AG04450 (cell line): ENCODE measurements at regions not wholly inside any gene's neighbourhood (a gene's known extent, or its start where the extent isn't known, plus 50 kb on each side); places are given as distances from the start of the nearest gene placed in this dataset.

ENCODE experiments used
- CTCF ChIA-PET: fragments of 300-600, 350-600 bp; formaldehyde crosslinking; extraction: SDS; loops from one replicate; lab custom pipeline; 2022; ENCODE audit warnings: antibody characterized with exemption, inconsistent platforms; lab: Charles Lee
- POLR2A ChIA-PET: fragments of 350-600 bp; formaldehyde crosslinking; extraction: SDS; loops from one replicate; lab custom pipeline; 2021; ENCODE audit warnings: antibody characterized with exemption, inconsistent platforms; lab: Yijun Ruan, JAX
- DNase-seq: peaks from one replicate; pipeline ENCODE4 v3.0.0-alpha.2; 2011; ENCODE audit warnings: low read depth, low spot score
- H3K27ac ChIP-seq: one replicate; pipeline ENCODE4 v1.5.1; 2012; ENCODE audit warnings: low read depth, low read length, control low read depth
- H3K27me3 ChIP-seq: one replicate; pipeline ENCODE4 v1.6.0; 2012; ENCODE audit warnings: low read length; ENCODE audit not compliant: control insufficient read depth, insufficient read depth
- H3K4me3 ChIP-seq: 2 replicates; pipeline ENCODE4 v1.5.1; 2011; ENCODE audit warnings: mild to moderate bottlenecking, low read depth, low read length, control low read depth
- H3K9me3 ChIP-seq: 2 replicates; pipeline ENCODE4 v1.5.1; 2012; ENCODE audit warnings: low read length; ENCODE audit not compliant: control insufficient read depth, insufficient read depth
- TF ChIP-seq, protein P1 (sequence below): IDR thresholded peaks from 2 replicates; pipeline ENCODE4 v1.5.1; 2011; ENCODE audit warnings: low read depth, low read length, control low read depth, inconsistent platforms

DNA sequence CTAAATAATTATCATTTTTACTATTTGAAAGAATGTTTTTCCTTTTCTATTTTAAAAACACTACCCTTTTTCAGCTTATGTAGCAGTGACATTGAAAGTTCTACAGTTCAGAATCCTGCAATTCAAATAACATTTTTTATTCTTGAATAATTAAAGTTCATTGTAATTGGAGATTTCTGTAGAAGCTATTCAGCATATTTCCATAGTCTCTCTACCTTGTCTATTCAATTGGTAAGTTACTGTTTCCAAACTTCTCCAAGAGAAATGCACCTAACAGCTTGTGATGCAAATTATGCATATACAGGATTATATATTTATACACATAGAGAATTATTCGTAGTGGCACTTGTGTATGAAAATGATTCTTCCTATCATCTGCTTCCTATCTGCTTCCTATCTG, 149.7 kb upstream of the ARRDC3 start:
- TF ChIP-seq, protein P1, sequence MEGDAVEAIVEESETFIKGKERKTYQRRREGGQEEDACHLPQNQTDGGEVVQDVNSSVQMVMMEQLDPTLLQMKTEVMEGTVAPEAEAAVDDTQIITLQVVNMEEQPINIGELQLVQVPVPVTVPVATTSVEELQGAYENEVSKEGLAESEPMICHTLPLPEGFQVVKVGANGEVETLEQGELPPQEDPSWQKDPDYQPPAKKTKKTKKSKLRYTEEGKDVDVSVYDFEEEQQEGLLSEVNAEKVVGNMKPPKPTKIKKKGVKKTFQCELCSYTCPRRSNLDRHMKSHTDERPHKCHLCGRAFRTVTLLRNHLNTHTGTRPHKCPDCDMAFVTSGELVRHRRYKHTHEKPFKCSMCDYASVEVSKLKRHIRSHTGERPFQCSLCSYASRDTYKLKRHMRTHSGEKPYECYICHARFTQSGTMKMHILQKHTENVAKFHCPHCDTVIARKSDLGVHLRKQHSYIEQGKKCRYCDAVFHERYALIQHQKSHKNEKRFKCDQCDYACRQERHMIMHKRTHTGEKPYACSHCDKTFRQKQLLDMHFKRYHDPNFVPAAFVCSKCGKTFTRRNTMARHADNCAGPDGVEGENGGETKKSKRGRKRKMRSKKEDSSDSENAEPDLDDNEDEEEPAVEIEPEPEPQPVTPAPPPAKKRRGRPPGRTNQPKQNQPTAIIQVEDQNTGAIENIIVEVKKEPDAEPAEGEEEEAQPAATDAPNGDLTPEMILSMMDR = no peak
- Histone ChIP-seq H3K4me3 (no peak overlapping the region), H3K27me3 (no peaks in the 10 kb centered on the region), H3K9me3 (no peaks in the 10 kb centered on the region), H3K27ac (no peak overlapping the region)
- POLR2A ChIA-PET = no interaction called here
- CTCF ChIA-PET = no interaction called here
- DNase-seq = no peak

DNA sequence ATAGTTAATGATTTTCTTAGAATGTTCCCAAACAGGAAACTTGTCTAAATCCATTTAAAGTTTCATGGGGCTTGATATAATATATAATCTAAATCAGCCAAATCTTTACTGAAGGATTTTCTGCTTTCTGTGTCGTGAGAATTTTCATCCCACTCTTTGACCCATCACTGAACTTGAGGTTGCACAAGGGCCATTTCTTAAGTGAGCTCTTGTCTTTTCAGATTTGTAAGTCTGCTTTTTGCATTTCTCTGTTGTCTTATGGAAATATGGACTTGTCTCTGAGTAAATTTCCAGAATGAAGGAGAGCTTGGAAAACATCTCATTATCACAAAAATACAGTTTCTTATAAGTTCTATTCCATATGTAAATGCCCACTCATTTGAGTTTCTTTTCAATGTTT, 149.2 kb upstream of the ARRDC3 start:
- no peak for DNase-seq
- POLR2A ChIA-PET = no interaction called here
- Histone ChIP-seq H3K27me3 (no peaks in the 10 kb centered on the region), H3K4me3 (no peak overlapping the region), H3K9me3 (no peaks in the 10 kb centered on the region), H3K27ac (no peak overlapping the region)
- TF ChIP-seq, protein P1 = no peak
- CTCF ChIA-PET = no interaction called here

DNA sequence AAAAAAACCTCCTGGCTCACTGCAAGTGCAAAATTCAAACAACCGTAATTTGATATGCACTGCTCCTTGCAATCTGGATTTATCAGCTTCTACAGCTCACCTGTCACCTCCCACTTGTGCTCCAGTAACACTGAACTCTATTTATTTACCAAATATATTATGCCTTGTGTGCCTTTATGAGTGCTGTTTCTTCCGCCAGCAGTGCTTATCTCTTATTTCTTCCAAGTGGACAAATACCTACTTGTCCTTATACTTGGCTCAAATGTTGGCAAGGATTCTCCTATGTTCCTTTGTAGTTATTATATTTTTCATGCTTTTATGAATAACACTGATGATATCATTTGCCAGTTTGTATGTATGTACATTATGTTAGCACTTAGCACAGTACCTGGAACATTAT, 145.7 kb upstream of the ARRDC3 start:
- no peaks in the 10 kb centered on the region for H3K9me3 ChIP-seq
- H3K4me3 ChIP-seq = no peak overlapping the region
- POLR2A ChIA-PET = no interaction called here
- no peak for DNase-seq
- no peak overlapping the region for H3K27ac ChIP-seq
- TF ChIP-seq, protein P1 = no peak
- CTCF ChIA-PET = no interaction called here
- H3K27me3 ChIP-seq = no peaks in the 10 kb centered on the region

DNA sequence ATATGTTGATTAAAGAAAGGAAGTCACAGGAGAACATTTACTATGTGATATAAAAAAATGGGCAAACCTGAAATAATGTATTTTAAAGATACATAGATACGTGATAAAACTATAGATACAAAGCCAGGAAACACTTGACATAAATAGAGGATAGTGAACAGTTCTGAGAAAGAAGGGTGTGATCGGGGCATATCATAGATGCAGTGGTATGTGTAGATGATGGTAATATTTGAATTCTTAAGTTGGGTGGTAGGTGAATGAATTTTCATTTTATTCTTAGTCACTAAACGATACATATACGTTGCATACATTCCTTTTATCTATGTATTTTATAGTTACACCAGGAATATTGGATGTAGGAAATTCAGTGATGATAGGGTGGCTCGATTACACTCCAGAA, 138.7 kb upstream of the ARRDC3 start:
- TF ChIP-seq, protein P1 = no peak
- ChIA-PET POLR2A (no interaction called here), CTCF (no interaction called here)

DNA sequence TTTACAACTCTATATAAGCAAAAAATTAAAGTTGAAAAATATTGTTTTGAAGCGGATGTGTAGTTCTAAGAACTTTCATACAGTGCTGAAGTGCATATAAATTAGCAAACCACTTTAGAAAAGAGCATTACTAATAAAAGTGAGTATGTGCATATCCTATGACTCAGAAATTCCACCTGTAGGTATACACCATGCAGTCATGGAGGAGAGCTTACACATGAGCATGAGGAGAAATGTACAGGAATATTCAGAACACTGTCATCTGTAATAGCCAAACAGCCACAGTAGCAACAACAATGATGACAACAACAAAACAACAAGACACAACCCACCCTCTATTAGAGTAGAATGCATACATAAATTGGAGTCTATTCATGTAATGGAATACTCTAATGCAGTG, 138.2 kb upstream of the ARRDC3 start:
- Histone ChIP-seq H3K9me3 (no peaks in the 10 kb centered on the region), H3K4me3 (no peak overlapping the region), H3K27me3 (no peaks in the 10 kb centered on the region), H3K27ac (no peak overlapping the region)
- ChIA-PET CTCF (no interaction called here), POLR2A (no interaction called here)
- DNase-seq = no peak
- TF ChIP-seq, protein P1 = no peak

More for the DNA sequence above, 138.7 kb upstream of the ARRDC3 start:
- no peak overlapping the region for H3K27ac ChIP-seq
- H3K9me3 ChIP-seq = no peaks in the 10 kb centered on the region
- DNase-seq = no peak
- H3K27me3 ChIP-seq = no peaks in the 10 kb centered on the region
- H3K4me3 ChIP-seq = no peak overlapping the region
